ENCODE measurements at regions not wholly inside any gene's neighbourhood (a gene's known extent, or its start where the extent isn't known, plus 50 kb on each side); places are given as distances from the start of the nearest gene placed in this dataset.

- CTCF ChIA-PET: no interaction called here
- no peak overlapping the region for H3K4me3 ChIP-seq (ENCODE audit: low read depth, low read length)
- Mint-ChIP-seq H3K27ac (ENCODE audit: unreplicated experiment) (no peak overlapping the region), H3K4me1 (ENCODE audit: low read depth, unreplicated experiment) (no peaks in the 10 kb centered on the region), H3K36me3 (ENCODE audit: insufficient read depth, unreplicated experiment) (no peaks in the 10 kb centered on the region), H3K9me3 (ENCODE audit: unreplicated experiment) (no peaks in the 10 kb centered on the region), H3K27me3 (ENCODE audit: insufficient read depth, unreplicated experiment) (peaks cover 5% of the 10 kb centered on the region), H3K4me3 (ENCODE audit: unreplicated experiment) (no peak overlapping the region)
- no peaks in the 10 kb centered on the region for H3K27me3 ChIP-seq (replicated peaks; ENCODE audit: control insufficient read depth, insufficient read depth, low read length)
- no peak for DNase-seq
- POLR2A ChIA-PET: no interaction called here
- TF ChIP-seq, protein P1, sequence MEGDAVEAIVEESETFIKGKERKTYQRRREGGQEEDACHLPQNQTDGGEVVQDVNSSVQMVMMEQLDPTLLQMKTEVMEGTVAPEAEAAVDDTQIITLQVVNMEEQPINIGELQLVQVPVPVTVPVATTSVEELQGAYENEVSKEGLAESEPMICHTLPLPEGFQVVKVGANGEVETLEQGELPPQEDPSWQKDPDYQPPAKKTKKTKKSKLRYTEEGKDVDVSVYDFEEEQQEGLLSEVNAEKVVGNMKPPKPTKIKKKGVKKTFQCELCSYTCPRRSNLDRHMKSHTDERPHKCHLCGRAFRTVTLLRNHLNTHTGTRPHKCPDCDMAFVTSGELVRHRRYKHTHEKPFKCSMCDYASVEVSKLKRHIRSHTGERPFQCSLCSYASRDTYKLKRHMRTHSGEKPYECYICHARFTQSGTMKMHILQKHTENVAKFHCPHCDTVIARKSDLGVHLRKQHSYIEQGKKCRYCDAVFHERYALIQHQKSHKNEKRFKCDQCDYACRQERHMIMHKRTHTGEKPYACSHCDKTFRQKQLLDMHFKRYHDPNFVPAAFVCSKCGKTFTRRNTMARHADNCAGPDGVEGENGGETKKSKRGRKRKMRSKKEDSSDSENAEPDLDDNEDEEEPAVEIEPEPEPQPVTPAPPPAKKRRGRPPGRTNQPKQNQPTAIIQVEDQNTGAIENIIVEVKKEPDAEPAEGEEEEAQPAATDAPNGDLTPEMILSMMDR (IDR thresholded peaks at IDR 0.05; ENCODE audit: insufficient read depth in 1 of 2, low read depth in 1 of 2, low read length in 1 of 2, severe bottlenecking in 1 of 2, unreplicated experiment in 1 of 2): no peak
- no peaks in the 10 kb centered on the region for H3K36me3 ChIP-seq (ENCODE audit: control insufficient read depth, insufficient read depth, low read length)
- H3K9me3 ChIP-seq: no peaks in the 10 kb centered on the region
- intact Hi-C loops (cut with micrococcal nuclease; ENCODE audit: unreplicated experiment): no loop called here
- no TSS peak for BruUV-seq (replicated peaks)
- no peaks in the 10 kb centered on the region for H3K4me1 ChIP-seq
Measured at GRCh38 chr4:130530505-130530904, 1434.6 kb downstream of the C4orf33 start.

- ChIA-PET POLR2A (no interaction called here), CTCF (no interaction called here)
- Histone ChIP-seq H3K4me1 (no peaks in the 10 kb centered on the region), H3K27me3 (replicated peaks; ENCODE audit: control insufficient read depth, insufficient read depth, low read length) (no peaks in the 10 kb centered on the region), H3K9me3 (no peaks in the 10 kb centered on the region), H3K4me3 (ENCODE audit: low read depth, low read length) (no peak overlapping the region), H3K36me3 (ENCODE audit: control insufficient read depth, insufficient read depth, low read length) (no peaks in the 10 kb centered on the region)
- H3K27me3 Mint-ChIP-seq (ENCODE audit: insufficient read depth, unreplicated experiment): peaks cover 9% of the 10 kb centered on the region
- no peaks in the 10 kb centered on the region for H3K4me1 Mint-ChIP-seq (ENCODE audit: low read depth, unreplicated experiment)
- no peaks in the 10 kb centered on the region for H3K36me3 Mint-ChIP-seq (ENCODE audit: insufficient read depth, unreplicated experiment)
- no peak for DNase-seq
- H3K9me3 Mint-ChIP-seq (ENCODE audit: unreplicated experiment): no peaks in the 10 kb centered on the region
- H3K4me3 Mint-ChIP-seq (ENCODE audit: unreplicated experiment): no peak overlapping the region
- intact Hi-C loops (cut with micrococcal nuclease; ENCODE audit: unreplicated experiment): no loop called here
- no TSS peak for BruUV-seq (replicated peaks)
- TF ChIP-seq, protein P1 (IDR thresholded peaks at IDR 0.05; ENCODE audit: insufficient read depth in 1 of 2, low read depth in 1 of 2, low read length in 1 of 2, severe bottlenecking in 1 of 2, unreplicated experiment in 1 of 2): no peak
- H3K27ac Mint-ChIP-seq (ENCODE audit: unreplicated experiment): no peak overlapping the region
Measured at GRCh38 chr4:130534651-130535050, 1438.7 kb downstream of the C4orf33 start.

DNA sequence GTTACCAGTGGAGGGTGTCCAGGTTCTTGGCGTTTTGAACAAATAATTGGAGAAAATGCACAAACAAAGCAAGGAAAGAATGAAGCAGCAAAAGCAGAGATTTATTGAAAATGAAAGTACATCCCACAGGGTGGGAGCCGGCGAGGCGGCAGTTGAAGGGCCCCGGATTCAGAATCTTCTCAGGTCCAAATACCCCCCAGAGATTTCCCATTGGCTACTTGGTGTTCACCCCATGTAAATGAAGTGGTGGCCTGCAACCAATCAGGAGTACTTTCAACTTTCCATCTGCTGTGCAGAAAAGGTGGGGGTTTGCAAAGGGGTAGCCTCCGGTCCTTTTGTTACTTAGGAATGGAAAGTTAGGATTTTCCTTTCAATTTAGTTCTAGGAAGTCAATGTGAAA, 1447.0 kb downstream of the C4orf33 start:
- ChIA-PET CTCF (no interaction called here), POLR2A (no interaction called here)
- Mint-ChIP-seq H3K27ac (ENCODE audit: unreplicated experiment) (no peak overlapping the region), H3K9me3 (ENCODE audit: unreplicated experiment) (no peaks in the 10 kb centered on the region), H3K4me1 (ENCODE audit: low read depth, unreplicated experiment) (no peaks in the 10 kb centered on the region), H3K36me3 (ENCODE audit: insufficient read depth, unreplicated experiment) (no peaks in the 10 kb centered on the region), H3K4me3 (ENCODE audit: unreplicated experiment) (no peak overlapping the region), H3K27me3 (ENCODE audit: insufficient read depth, unreplicated experiment) (no peaks in the 10 kb centered on the region)
- BruUV-seq (replicated peaks): no TSS peak
- H3K4me3 ChIP-seq (ENCODE audit: low read depth, low read length): no peak overlapping the region
- intact Hi-C loops (cut with micrococcal nuclease; ENCODE audit: unreplicated experiment): no loop called here
- no peaks in the 10 kb centered on the region for H3K9me3 ChIP-seq
- H3K4me1 ChIP-seq: 0 out of 2 replicates have a peak, but pooled peaks cover 8% of the 10 kb centered on the region
- TF ChIP-seq, protein P1 (IDR thresholded peaks at IDR 0.05; ENCODE audit: insufficient read depth in 1 of 2, low read depth in 1 of 2, low read length in 1 of 2, severe bottlenecking in 1 of 2, unreplicated experiment in 1 of 2): no peak
- no peaks in the 10 kb centered on the region for H3K36me3 ChIP-seq (ENCODE audit: control insufficient read depth, insufficient read depth, low read length)
- no peak for DNase-seq
- H3K27me3 ChIP-seq (replicated peaks; ENCODE audit: control insufficient read depth, insufficient read depth, low read length): no peaks in the 10 kb centered on the region

All from Caco-2 (cell line).